Ovary (tissue), 7 donors: ENCODE measurements at regions not wholly inside any gene's neighbourhood (a gene's known extent, or its start where the extent isn't known, plus 50 kb on each side); places are given as distances from the start of the nearest gene placed in this dataset.

Experiments used
- DNase-seq, 5 donors: peaks; one replicate each; pipeline ENCODE4 v3.0.0-alpha.2; 2019 to 2020
- H3K27ac ChIP-seq, 2 donors: fragments of 200-600 bp; one replicate each; pipeline versions ENCODE4 v1.5.1 to v1.8.0; 2019 to 2022
- H3K27me3 ChIP-seq: fragments of 200-600 bp; one replicate; pipeline ENCODE4 v1.8.0; 2022
- H3K36me3 ChIP-seq: fragments of 200-600 bp; sonication (generic); one replicate; pipeline ENCODE4 v1.5.1; 2019
- H3K4me1 ChIP-seq: one replicate; pipeline ENCODE4 v1.8.1; 2013; ENCODE audit warnings: mild to moderate bottlenecking, moderate library complexity; ENCODE audit not compliant: insufficient read depth
- H3K4me3 ChIP-seq: fragments of 200-600 bp; sonication (generic); one replicate; pipeline ENCODE4 v1.5.1; 2017
- H3K9me3 ChIP-seq, 2 donors: fragments of 200-600 bp in 1 of 2; sonication (generic) in 1 of 2; one replicate each; pipeline versions ENCODE4 v1.5.1 to v1.8.1; 2013 to 2019; ENCODE audit warnings: mild to moderate bottlenecking in 1 of 2, moderate library complexity in 1 of 2
- CTCF ChIP-seq, 3 donors: fragments of 450-650 bp in 2 of 3; fragments of 200-600 bp in 1 of 3; IDR thresholded peaks; one replicate each; pipeline versions ENCODE4 v1.5.1 to v1.8.0; 2016 to 2022; ENCODE audit warnings: antibody characterized with exemption in 3 of 3, mild to moderate bottlenecking in 1 of 3
- EP300 ChIP-seq: sonication (generic); formaldehyde crosslinking; IDR thresholded peaks from one replicate; pipeline ENCODE4 v1.6.1; 2017; ENCODE audit warnings: antibody characterized with exemption
- POLR2A ChIP-seq: fragments of 450-650 bp; IDR thresholded peaks from one replicate; pipeline ENCODE4 v1.6.1; 2017; ENCODE audit warnings: antibody characterized with exemption, mild to moderate bottlenecking, moderate library complexity
- WGBS, 3 donors: extraction: QIAGEN DNeasy Blood & Tissue Kit in 1 of 3; methylation state at CpG; one replicate each; pipeline versions ENCODE4 v1.1.5 to v1.1.7; 2013 to 2017; 5-methylcytosine and 5-hydroxymethylcytosine counted together
- intact Hi-C, 4 donors: fragments of 100-400 bp; cut with DNase I; formaldehyde crosslinking; loops; one replicate each; pipeline versions ENCODE4 v1.11.0 to v1.15.1; 2022 to 2023
- donor health status: DM: no; HTN: no; CAD: no; lungs with moderate emphysema.
- donor health status: DM: no; HTN: no; CAD: no.
- donor health status: Bipolar disorder and iron deficiency.
- donor health status: DM: no; HTN: no; CAD: no.
- donor health status: DM: yes; HTN: yes; CAD: no.

- intact Hi-C loops = no loop called here
- no peak for DNase-seq
- WGBS, 3 donors = 41 to 43% (median 43%) methylated on average over 6 of the region's 6 CpGs
- H3K4me1 ChIP-seq = no peaks in the 10 kb centered on the region
- H3K27me3 ChIP-seq = no peaks in the 10 kb centered on the region
- no peak overlapping the region for H3K27ac ChIP-seq
- no peak overlapping the region for H3K4me3 ChIP-seq
- no peaks in the 10 kb centered on the region for H3K36me3 ChIP-seq
- no peaks in the 10 kb centered on the region for H3K9me3 ChIP-seq
- TF ChIP-seq CTCF (IDR thresholded peaks at IDR 0.05) (no peak), EP300 (no peak), POLR2A (no peak)
Observed at GRCh38 chr18:71105078-71105819, 816.4 kb downstream of the SOCS6 start.

- no peak for TF ChIP-seq EP300
- no peak for TF ChIP-seq POLR2A
- TF ChIP-seq CTCF (IDR thresholded peaks at IDR 0.05) = no peak
- H3K27me3 ChIP-seq = no peaks in the 10 kb centered on the region
- no peak for DNase-seq
- intact Hi-C loops = no loop called here
- 37 to 57% (median 54%) methylated on average over 9 of the region's 9 CpGs for WGBS, 3 donors
- no peak overlapping the region for H3K27ac ChIP-seq
- no peak overlapping the region for H3K4me3 ChIP-seq
- H3K9me3 ChIP-seq = no peaks in the 10 kb centered on the region
- H3K4me1 ChIP-seq = no peaks in the 10 kb centered on the region
- H3K36me3 ChIP-seq = no peaks in the 10 kb centered on the region
Observed at GRCh38 chr18:71079606-71080005, 790.8 kb downstream of the SOCS6 start.

- intact Hi-C loops = no loop called here
- no peaks in the 10 kb centered on the region for H3K36me3 ChIP-seq
- DNase-seq = no peak
- no peaks in the 10 kb centered on the region for H3K27me3 ChIP-seq
- H3K4me1 ChIP-seq = no peaks in the 10 kb centered on the region
- 48 to 59% (median 51%) methylated on average over 4 of the region's 4 CpGs for WGBS, 3 donors
- no peaks in the 10 kb centered on the region for H3K9me3 ChIP-seq
- H3K27ac ChIP-seq = no peak overlapping the region
- no peak for TF ChIP-seq EP300
- no peak for TF ChIP-seq CTCF (IDR thresholded peaks at IDR 0.05)
- no peak for TF ChIP-seq POLR2A
- no peak overlapping the region for H3K4me3 ChIP-seq
Observed at GRCh38 chr18:71077451-71077850, 788.6 kb downstream of the SOCS6 start.

- H3K36me3 ChIP-seq = no peaks in the 10 kb centered on the region
- no peak for TF ChIP-seq CTCF (IDR thresholded peaks at IDR 0.05)
- no peak overlapping the region for H3K27ac ChIP-seq
- DNase-seq = no peak
- 62 to 75% (median 62%) methylated on average over 3 of the region's 3 CpGs for WGBS, 3 donors
- intact Hi-C loops = no loop called here
- H3K4me1 ChIP-seq = no peaks in the 10 kb centered on the region
- H3K4me3 ChIP-seq = no peak overlapping the region
- H3K9me3 ChIP-seq = no peaks in the 10 kb centered on the region
- H3K27me3 ChIP-seq = no peaks in the 10 kb centered on the region
Observed at GRCh38 chr18:71075147-71075546, 786.3 kb downstream of the SOCS6 start.
